ENCODE measurements at regions not wholly inside any gene's neighbourhood (a gene's known extent, or its start where the extent isn't known, plus 50 kb on each side); places are given as distances from the start of the nearest gene placed in this dataset.

DNA sequence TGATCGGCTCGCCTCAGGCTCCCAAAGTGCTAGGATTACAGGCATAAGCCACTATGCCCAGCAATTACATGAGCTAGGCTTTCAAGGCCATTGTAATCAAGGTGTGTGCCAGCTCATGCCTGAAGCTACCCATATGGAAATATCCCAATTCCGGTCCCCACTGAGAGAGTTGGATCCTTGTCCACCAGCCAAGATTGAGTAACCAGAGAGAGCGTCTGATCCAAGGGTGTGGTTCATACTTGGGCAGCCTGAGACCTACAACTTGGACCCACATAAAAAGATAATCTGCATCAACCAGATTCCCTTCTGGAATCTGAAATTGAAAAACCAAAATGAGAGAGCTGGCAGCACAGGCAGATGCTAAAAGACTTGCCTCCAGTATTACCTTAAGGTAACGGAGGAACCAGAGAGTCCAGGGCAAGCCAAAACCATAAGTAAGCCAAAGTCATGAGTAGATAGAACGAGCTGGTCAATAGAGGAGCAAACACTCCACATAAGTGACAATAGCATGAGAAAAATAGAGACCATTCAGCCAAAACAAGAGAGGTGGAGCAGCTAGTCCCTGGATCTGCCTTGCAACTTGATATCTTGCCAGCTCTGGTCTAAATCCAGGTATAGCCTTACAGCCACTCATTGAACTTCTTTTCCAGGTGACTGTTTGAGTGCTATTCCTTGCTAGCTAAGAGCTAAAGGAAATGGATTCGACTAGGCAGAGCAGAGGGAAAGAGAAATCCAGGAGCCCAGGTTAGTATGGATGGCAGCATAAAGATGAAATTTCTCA lies 63.8 kb upstream of the ATP1A1 start:
- no peak for TF ChIP-seq CBX8 (IDR thresholded peaks at IDR 0.05)
- no peak for TF ChIP-seq NR3C1 (IDR thresholded peaks at IDR 0.05)
- no peak for TF ChIP-seq BCL3 (IDR thresholded peaks at IDR 0.05)
- TF ChIP-seq SMC3 (IDR thresholded peaks at IDR 0.05), result no peak
- TF ChIP-seq CTCF (IDR thresholded peaks at IDR 0.05), result no peak
- TF ChIP-seq ZFP36 (IDR thresholded peaks at IDR 0.05; ENCODE audit: borderline replicate concordance, partially characterized antibody), result no peak
- TF ChIP-seq, protein P1, sequence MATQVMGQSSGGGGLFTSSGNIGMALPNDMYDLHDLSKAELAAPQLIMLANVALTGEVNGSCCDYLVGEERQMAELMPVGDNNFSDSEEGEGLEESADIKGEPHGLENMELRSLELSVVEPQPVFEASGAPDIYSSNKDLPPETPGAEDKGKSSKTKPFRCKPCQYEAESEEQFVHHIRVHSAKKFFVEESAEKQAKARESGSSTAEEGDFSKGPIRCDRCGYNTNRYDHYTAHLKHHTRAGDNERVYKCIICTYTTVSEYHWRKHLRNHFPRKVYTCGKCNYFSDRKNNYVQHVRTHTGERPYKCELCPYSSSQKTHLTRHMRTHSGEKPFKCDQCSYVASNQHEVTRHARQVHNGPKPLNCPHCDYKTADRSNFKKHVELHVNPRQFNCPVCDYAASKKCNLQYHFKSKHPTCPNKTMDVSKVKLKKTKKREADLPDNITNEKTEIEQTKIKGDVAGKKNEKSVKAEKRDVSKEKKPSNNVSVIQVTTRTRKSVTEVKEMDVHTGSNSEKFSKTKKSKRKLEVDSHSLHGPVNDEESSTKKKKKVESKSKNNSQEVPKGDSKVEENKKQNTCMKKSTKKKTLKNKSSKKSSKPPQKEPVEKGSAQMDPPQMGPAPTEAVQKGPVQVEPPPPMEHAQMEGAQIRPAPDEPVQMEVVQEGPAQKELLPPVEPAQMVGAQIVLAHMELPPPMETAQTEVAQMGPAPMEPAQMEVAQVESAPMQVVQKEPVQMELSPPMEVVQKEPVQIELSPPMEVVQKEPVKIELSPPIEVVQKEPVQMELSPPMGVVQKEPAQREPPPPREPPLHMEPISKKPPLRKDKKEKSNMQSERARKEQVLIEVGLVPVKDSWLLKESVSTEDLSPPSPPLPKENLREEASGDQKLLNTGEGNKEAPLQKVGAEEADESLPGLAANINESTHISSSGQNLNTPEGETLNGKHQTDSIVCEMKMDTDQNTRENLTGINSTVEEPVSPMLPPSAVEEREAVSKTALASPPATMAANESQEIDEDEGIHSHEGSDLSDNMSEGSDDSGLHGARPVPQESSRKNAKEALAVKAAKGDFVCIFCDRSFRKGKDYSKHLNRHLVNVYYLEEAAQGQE (IDR thresholded peaks at IDR 0.05), result no peak
- TF ChIP-seq HEYL (CRISPR knock-in tag; IDR thresholded peaks at IDR 0.05), result no peak
- no peak for TF ChIP-seq MAZ (IDR thresholded peaks at IDR 0.05; ENCODE audit: borderline replicate concordance, low read depth, low read length)
- TF ChIP-seq MYC (IDR thresholded peaks at IDR 0.05; ENCODE audit: borderline replicate concordance, low read length), result no peak
- TF ChIP-seq, protein P2, sequence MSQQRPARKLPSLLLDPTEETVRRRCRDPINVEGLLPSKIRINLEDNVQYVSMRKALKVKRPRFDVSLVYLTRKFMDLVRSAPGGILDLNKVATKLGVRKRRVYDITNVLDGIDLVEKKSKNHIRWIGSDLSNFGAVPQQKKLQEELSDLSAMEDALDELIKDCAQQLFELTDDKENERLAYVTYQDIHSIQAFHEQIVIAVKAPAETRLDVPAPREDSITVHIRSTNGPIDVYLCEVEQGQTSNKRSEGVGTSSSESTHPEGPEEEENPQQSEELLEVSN (IDR thresholded peaks at IDR 0.05; ENCODE audit: borderline replicate concordance, low read depth), result no peak
- no peak for TF ChIP-seq EHMT2 (IDR thresholded peaks at IDR 0.05; ENCODE audit: low read depth)
- no peak for TF ChIP-seq TP53 (CRISPR knock-in tag; IDR thresholded peaks at IDR 0.05)
- Histone ChIP-seq H3K9me3 (no peaks in the 10 kb centered on the region), H3K27ac (no peak overlapping the region), H3K4me2 (no peak overlapping the region), H3K4me3 (no peak overlapping the region), H3K4me1 (no peaks in the 10 kb centered on the region)
- FAIRE-seq (no peak), ATAC-seq (no peak), DNase-seq (ENCODE audit: low read depth in 1 of 2, low spot score in 1 of 2) (no peak)
- POLR2A ChIA-PET, result no interaction called here
- WGBS (ENCODE audit: missing lambda C conversion rate), result 39% methylated on average over 7 of the region's 7 CpGs
- CTCF ChIA-PET, result interaction anchor here (1.4 kb wide), 1 partner anchor 176 kb away, joined by 4 read pairs; no protein-coding TSS in a partner anchor

GRCh38 chr1:116310180-116310579 lies 62.9 kb upstream of the ATP1A1 start:
- no peaks in the 10 kb centered on the region for H3K4me1 ChIP-seq
- TF ChIP-seq CHD2 (IDR thresholded peaks at IDR 0.05; ENCODE audit: low read length, partially characterized antibody), result no peak
- TF ChIP-seq NFE2L2 (conservative IDR thresholded peaks at IDR 0.05; ENCODE audit: low read length), result no peak
- no peak for TF ChIP-seq USF2 (IDR thresholded peaks at IDR 0.05)
- no peak for TF ChIP-seq POLR2AphosphoS2 (conservative IDR thresholded peaks at IDR 0.05; ENCODE audit: low read length)
- TF ChIP-seq FOXS1 (CRISPR knock-in tag; IDR thresholded peaks at IDR 0.05), result no peak
- TF ChIP-seq PHF8 (IDR thresholded peaks at IDR 0.05; ENCODE audit: borderline replicate concordance, low read depth), result no peak
- TF ChIP-seq RARB (CRISPR knock-in tag; IDR thresholded peaks at IDR 0.05), result no peak
- TF ChIP-seq CHD4 (IDR thresholded peaks at IDR 0.05; ENCODE audit: borderline replicate concordance), result no peak
- no peak for TF ChIP-seq KDM5A (IDR thresholded peaks at IDR 0.05)
- no peak for TF ChIP-seq RNF2 (IDR thresholded peaks at IDR 0.05; ENCODE audit: borderline replicate concordance, low read depth)
- TF ChIP-seq JUN (IDR thresholded peaks at IDR 0.05), result no peak
- TF ChIP-seq MAX (IDR thresholded peaks at IDR 0.05), result no peak
- no peak for TF ChIP-seq MAZ (IDR thresholded peaks at IDR 0.05; ENCODE audit: borderline replicate concordance, low read depth, low read length)
- TF ChIP-seq FOSL2 (IDR thresholded peaks at IDR 0.05), result no peak
- TF ChIP-seq FOSL2 (CRISPR knock-in tag; IDR thresholded peaks at IDR 0.05), result no peak
- no peak for TF ChIP-seq EHMT2 (IDR thresholded peaks at IDR 0.05; ENCODE audit: low read depth)
- TF ChIP-seq RAD21 (conservative IDR thresholded peaks at IDR 0.05 in 1 of 2, IDR thresholded peaks at IDR 0.05 in 1 of 2), result no peak
- no peak for TF ChIP-seq EP300 (IDR thresholded peaks at IDR 0.05)
- H3K4me3 ChIP-seq, result no peak overlapping the region
- ATAC-seq (no peak), DNase-seq (ENCODE audit: low read depth in 1 of 2, low spot score in 1 of 2) (no peak), FAIRE-seq (no peak)
- H3K4me2 ChIP-seq, result no peak overlapping the region
- H3K27ac ChIP-seq, result no peak overlapping the region
- ChIA-PET CTCF (interaction anchor here (1.4 kb wide), 1 partner anchor 175 kb away, joined by 4 read pairs; no protein-coding TSS in a partner anchor), POLR2A (no interaction called here)
- 45% methylated on average over 4 of the region's 4 CpGs for WGBS (ENCODE audit: missing lambda C conversion rate)
- H3K9me3 ChIP-seq, result no peaks in the 10 kb centered on the region
